Ovary (tissue), 7 donors: ENCODE measurements at regions not wholly inside any gene's neighbourhood (a gene's known extent, or its start where the extent isn't known, plus 50 kb on each side); places are given as distances from the start of the nearest gene placed in this dataset.

Experiments
- DNase-seq, 5 donors: peaks; one replicate each; pipeline ENCODE4 v3.0.0-alpha.2; 2019 to 2020
- H3K27ac ChIP-seq, 2 donors: fragments of 200-600 bp; one replicate each; pipeline versions ENCODE4 v1.5.1 to v1.8.0; 2019 to 2022
- H3K27me3 ChIP-seq: fragments of 200-600 bp; one replicate; pipeline ENCODE4 v1.8.0; 2022
- H3K36me3 ChIP-seq: fragments of 200-600 bp; sonication (generic); one replicate; pipeline ENCODE4 v1.5.1; 2019
- H3K4me1 ChIP-seq: one replicate; pipeline ENCODE4 v1.8.1; 2013; ENCODE audit warnings: mild to moderate bottlenecking, moderate library complexity; ENCODE audit not compliant: insufficient read depth
- H3K4me3 ChIP-seq: fragments of 200-600 bp; sonication (generic); one replicate; pipeline ENCODE4 v1.5.1; 2017
- H3K9me3 ChIP-seq, 2 donors: fragments of 200-600 bp in 1 of 2; sonication (generic) in 1 of 2; one replicate each; pipeline versions ENCODE4 v1.5.1 to v1.8.1; 2013 to 2019; ENCODE audit warnings: mild to moderate bottlenecking in 1 of 2, moderate library complexity in 1 of 2
- EP300 ChIP-seq: sonication (generic); formaldehyde crosslinking; IDR thresholded peaks from one replicate; pipeline ENCODE4 v1.6.1; 2017; ENCODE audit warnings: antibody characterized with exemption
- POLR2A ChIP-seq: fragments of 450-650 bp; IDR thresholded peaks from one replicate; pipeline ENCODE4 v1.6.1; 2017; ENCODE audit warnings: antibody characterized with exemption, mild to moderate bottlenecking, moderate library complexity
- WGBS, 3 donors: extraction: QIAGEN DNeasy Blood & Tissue Kit in 1 of 3; methylation state at CpG; one replicate each; pipeline versions ENCODE4 v1.1.5 to v1.1.7; 2013 to 2017; 5-methylcytosine and 5-hydroxymethylcytosine counted together
- intact Hi-C, 4 donors: fragments of 100-400 bp; cut with DNase I; formaldehyde crosslinking; loops; one replicate each; pipeline versions ENCODE4 v1.11.0 to v1.15.1; 2022 to 2023
- TF ChIP-seq, protein P1 (sequence below), 3 donors: fragments of 450-650 bp in 2 of 3; fragments of 200-600 bp in 1 of 3; IDR thresholded peaks; one replicate each; pipeline versions ENCODE4 v1.5.1 to v1.8.0; 2016 to 2022; ENCODE audit warnings: antibody characterized with exemption in 3 of 3, mild to moderate bottlenecking in 1 of 3
- donor health status: DM: no; HTN: no; CAD: no; lungs with moderate emphysema.
- donor health status: DM: no; HTN: no; CAD: no.
- donor health status: Bipolar disorder and iron deficiency.
- donor health status: DM: no; HTN: no; CAD: no.
- donor health status: DM: yes; HTN: yes; CAD: no.

DNA sequence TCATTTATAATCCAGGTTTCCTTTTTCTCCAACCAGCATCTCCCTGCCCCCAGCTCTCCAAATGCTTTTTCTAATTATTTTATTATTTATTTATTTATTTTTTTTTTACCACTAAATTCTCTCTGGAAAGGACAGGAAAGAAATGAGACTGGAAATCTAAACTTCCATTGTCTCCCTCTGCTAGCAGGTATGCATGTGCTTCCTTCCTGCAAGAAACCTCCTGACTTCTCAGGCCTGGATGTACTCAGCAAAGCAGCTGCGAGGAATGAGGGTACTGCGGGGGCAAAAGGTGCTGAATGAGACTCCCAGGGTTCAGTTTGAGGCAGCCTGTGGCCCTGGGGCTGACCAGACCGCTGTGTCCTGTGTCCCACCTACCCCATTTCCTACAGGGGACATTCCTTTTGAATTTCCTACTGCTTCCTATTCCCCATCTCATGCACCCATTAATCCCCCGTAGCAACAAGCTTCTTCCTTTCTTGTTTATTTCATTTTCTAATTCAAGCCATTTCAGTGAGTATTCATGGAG lies 324.6 kb upstream of the IGFBP3 start:
- H3K4me3 ChIP-seq: no peak overlapping the region
- TF ChIP-seq EP300 (no peak), POLR2A (no peak)
- TF ChIP-seq, protein P1, sequence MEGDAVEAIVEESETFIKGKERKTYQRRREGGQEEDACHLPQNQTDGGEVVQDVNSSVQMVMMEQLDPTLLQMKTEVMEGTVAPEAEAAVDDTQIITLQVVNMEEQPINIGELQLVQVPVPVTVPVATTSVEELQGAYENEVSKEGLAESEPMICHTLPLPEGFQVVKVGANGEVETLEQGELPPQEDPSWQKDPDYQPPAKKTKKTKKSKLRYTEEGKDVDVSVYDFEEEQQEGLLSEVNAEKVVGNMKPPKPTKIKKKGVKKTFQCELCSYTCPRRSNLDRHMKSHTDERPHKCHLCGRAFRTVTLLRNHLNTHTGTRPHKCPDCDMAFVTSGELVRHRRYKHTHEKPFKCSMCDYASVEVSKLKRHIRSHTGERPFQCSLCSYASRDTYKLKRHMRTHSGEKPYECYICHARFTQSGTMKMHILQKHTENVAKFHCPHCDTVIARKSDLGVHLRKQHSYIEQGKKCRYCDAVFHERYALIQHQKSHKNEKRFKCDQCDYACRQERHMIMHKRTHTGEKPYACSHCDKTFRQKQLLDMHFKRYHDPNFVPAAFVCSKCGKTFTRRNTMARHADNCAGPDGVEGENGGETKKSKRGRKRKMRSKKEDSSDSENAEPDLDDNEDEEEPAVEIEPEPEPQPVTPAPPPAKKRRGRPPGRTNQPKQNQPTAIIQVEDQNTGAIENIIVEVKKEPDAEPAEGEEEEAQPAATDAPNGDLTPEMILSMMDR (IDR thresholded peaks at IDR 0.05): no peak
- H3K4me1 ChIP-seq: peaks cover 2% of the 10 kb centered on the region
- no peaks in the 10 kb centered on the region for H3K36me3 ChIP-seq
- H3K27ac ChIP-seq: no peak overlapping the region
- H3K27me3 ChIP-seq: no peaks in the 10 kb centered on the region
- DNase-seq: no peak
- intact Hi-C loops: no loop called here
- 84 to 89% (median 88%) methylated on average over 4 of the region's 4 CpGs for WGBS, 3 donors
- H3K9me3 ChIP-seq: no peaks in the 10 kb centered on the region

DNA sequence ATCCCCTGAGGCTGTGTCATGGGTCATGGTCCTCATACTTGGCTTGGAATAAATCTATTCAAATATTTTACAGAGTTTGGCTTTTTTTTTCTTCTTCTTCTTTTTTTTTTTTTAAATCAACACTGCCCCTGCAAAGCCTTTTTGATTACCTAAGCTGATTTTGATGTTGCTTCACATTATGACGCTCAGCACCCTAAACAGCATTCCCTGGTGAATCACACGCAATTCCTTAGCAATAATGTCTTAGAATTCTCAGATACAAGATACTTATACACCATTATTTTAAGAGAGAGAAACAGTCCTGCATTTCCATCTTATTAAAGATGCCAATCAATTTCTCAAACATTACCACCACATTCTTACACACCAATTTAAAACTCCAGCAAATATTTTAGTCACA lies 323.7 kb upstream of the IGFBP3 start:
- H3K27me3 ChIP-seq: no peaks in the 10 kb centered on the region
- no peaks in the 10 kb centered on the region for H3K9me3 ChIP-seq
- H3K36me3 ChIP-seq: no peaks in the 10 kb centered on the region
- TF ChIP-seq EP300 (no peak), POLR2A (no peak)
- WGBS, 3 donors: 90 to 97% (median 93%) methylated on average over 2 of the region's 2 CpGs
- no peak for DNase-seq
- intact Hi-C loops: no loop called here
- no peak overlapping the region for H3K4me3 ChIP-seq
- H3K27ac ChIP-seq: no peak overlapping the region
- H3K4me1 ChIP-seq: peaks cover 2% of the 10 kb centered on the region

DNA sequence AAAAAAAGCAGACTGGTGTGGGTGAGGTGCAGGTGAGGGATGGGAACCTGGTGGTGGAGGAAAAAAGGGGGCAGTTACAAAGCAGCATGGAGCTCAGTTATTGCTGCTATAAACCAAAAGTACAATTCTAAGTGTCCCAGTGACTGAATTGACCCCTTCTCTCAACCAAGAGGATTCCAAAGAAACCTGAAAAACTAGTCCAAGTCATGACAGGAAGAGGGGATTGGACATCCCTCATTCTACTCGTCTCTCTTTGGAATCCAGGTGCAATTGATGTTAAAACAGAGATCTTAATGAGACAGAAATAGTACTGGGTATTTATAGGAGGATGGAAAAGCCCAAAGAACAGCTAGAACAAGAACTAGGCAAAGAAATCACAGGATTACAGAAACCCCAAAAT lies 322.3 kb upstream of the IGFBP3 start:
- intact Hi-C loops: no loop called here
- Histone ChIP-seq H3K4me3 (no peak overlapping the region), H3K9me3 (no peaks in the 10 kb centered on the region), H3K36me3 (no peaks in the 10 kb centered on the region), H3K4me1 (peaks cover 2% of the 10 kb centered on the region), H3K27ac (no peak overlapping the region), H3K27me3 (no peaks in the 10 kb centered on the region)
- no peak for TF ChIP-seq EP300
- TF ChIP-seq, protein P1 (IDR thresholded peaks at IDR 0.05): no peak
- TF ChIP-seq POLR2A: no peak
- WGBS, 3 donors: 33 to 77% (median 44%) methylated on average over 1 of the region's 1 CpG
- no peak for DNase-seq

DNA sequence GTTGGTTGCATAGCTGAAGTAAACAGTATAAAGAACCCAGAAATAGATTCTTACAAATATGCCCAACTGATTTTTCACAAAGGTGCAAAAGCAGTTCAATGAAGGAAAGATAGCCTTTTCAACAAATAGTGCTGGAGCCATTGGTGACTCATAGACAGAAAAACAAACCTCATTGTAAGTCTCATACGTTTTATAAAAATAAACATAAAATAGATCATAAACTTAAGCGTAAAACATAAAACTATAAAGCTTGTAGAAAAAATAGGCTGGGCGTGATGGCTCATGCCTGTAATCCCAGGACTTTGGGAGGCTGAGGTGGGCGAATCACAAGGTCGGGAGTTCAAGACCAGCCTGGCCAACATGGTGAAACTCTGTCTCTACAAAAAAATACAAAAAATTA lies 318.8 kb upstream of the IGFBP3 start:
- no peak for DNase-seq
- TF ChIP-seq, protein P1 (IDR thresholded peaks at IDR 0.05): no peak
- no peak for TF ChIP-seq EP300
- Histone ChIP-seq H3K27me3 (no peaks in the 10 kb centered on the region), H3K4me3 (no peak overlapping the region), H3K4me1 (no peaks in the 10 kb centered on the region), H3K9me3 (no peaks in the 10 kb centered on the region), H3K36me3 (no peaks in the 10 kb centered on the region), H3K27ac (no peak overlapping the region)
- 90 to 93% (median 91%) methylated on average over 5 of the region's 5 CpGs for WGBS, 3 donors
- intact Hi-C loops: no loop called here

DNA sequence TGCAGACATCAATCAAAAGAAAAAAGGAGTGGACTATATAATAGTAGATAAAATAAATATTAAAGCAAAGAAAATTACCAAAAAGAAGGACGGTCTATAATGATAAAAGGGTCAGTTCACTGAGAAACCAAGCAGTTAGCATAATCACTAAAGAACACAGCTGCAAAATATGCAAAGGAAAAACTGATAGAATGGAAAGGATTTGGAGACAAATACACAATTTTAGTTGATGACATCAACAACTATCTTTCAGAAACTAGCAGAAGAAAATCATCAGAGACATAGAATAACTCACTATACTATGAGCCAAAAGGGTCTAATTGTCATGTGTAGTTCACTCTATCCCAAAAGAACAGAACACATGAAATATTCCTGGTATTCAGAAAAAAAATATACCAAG lies 316.4 kb upstream of the IGFBP3 start:
- 19 to 36% (median 35%) methylated on average over 1 of the region's 1 CpG for WGBS, 3 donors
- TF ChIP-seq, protein P1 (IDR thresholded peaks at IDR 0.05): no peak
- TF ChIP-seq EP300 (no peak), POLR2A (no peak)

More for the DNA sequence above, 316.4 kb upstream of the IGFBP3 start:
- no peak for DNase-seq
- Histone ChIP-seq H3K36me3 (no peaks in the 10 kb centered on the region), H3K4me3 (no peak overlapping the region), H3K4me1 (no peaks in the 10 kb centered on the region), H3K27ac (no peak overlapping the region), H3K9me3 (no peaks in the 10 kb centered on the region), H3K27me3 (no peaks in the 10 kb centered on the region)
- intact Hi-C loops: no loop called here
